ENCODE measurements at regions not wholly inside any gene's neighbourhood (a gene's known extent, or its start where the extent isn't known, plus 50 kb on each side); places are given as distances from the start of the nearest gene placed in this dataset.
"Not testable (repeated sequence)": the region's sequence is repeated elsewhere in the genome, so short reads cannot be mapped to it uniquely, and the experiment has no call there.

DNA sequence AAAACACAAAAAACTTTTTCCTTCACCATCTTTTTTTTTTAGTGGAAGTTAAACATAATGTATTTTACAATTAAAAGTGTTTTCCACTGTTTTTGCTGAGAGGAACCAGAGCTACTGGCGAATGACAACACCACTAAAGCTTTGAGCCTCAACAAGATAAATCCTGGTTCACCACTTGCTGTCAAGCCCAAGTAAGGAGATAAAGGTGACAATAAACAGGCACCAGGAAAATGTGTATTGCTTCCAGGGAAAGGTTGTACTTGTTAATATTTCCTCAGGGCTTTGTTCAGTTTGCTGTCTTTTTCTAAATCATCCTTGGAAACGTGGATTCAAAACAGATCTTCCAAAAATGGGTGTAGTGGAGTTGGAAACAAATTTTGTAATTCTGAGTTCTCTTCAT is 109.9 kb upstream of the ANKRD30A start:
- Histone ChIP-seq H3K4me1 (ENCODE audit: low read depth) (no peaks in the 10 kb centered on the region), H3K4me3 (no peak overlapping the region), H3K36me3 (ENCODE audit: low read depth) (no peaks in the 10 kb centered on the region), H3K9me3 (peaks cover 25% of the 10 kb centered on the region)
- TF ChIP-seq, protein P1, sequence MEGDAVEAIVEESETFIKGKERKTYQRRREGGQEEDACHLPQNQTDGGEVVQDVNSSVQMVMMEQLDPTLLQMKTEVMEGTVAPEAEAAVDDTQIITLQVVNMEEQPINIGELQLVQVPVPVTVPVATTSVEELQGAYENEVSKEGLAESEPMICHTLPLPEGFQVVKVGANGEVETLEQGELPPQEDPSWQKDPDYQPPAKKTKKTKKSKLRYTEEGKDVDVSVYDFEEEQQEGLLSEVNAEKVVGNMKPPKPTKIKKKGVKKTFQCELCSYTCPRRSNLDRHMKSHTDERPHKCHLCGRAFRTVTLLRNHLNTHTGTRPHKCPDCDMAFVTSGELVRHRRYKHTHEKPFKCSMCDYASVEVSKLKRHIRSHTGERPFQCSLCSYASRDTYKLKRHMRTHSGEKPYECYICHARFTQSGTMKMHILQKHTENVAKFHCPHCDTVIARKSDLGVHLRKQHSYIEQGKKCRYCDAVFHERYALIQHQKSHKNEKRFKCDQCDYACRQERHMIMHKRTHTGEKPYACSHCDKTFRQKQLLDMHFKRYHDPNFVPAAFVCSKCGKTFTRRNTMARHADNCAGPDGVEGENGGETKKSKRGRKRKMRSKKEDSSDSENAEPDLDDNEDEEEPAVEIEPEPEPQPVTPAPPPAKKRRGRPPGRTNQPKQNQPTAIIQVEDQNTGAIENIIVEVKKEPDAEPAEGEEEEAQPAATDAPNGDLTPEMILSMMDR (IDR thresholded peaks at IDR 0.05): no peak
- ATAC-seq (no peak), DNase-seq (no peak)
- intact Hi-C loops (cut with DNase I, micrococcal nuclease): no loop called here

DNA sequence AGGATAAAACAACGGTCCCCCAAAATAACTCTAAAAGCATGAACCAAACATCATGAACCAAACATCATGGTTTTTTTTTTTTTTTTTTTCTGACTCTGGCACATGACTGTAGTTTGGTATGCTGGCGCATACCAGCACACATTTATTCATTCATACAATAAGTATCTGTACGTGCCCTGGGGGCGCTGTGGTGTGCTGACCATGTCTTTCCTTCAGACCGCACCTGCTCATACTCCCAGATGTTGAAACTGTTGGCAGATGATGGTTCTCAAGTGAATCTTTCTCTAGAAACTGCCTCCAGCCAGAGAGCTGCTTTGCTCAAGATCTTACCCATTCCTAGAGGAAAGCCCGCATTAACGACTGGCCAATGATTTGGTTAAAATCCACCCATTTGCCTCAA is 114.7 kb upstream of the ANKRD30A start:
- TF ChIP-seq, protein P1 (IDR thresholded peaks at IDR 0.05): no peak
- intact Hi-C loops (cut with DNase I, micrococcal nuclease): no loop called here
- Histone ChIP-seq H3K4me1 (ENCODE audit: low read depth) (no peaks in the 10 kb centered on the region), H3K36me3 (ENCODE audit: low read depth) (no peaks in the 10 kb centered on the region), H3K9me3 (peaks cover 24% of the 10 kb centered on the region), H3K4me3 (no peak overlapping the region)
- ATAC-seq (no peak), DNase-seq (no peak)

DNA sequence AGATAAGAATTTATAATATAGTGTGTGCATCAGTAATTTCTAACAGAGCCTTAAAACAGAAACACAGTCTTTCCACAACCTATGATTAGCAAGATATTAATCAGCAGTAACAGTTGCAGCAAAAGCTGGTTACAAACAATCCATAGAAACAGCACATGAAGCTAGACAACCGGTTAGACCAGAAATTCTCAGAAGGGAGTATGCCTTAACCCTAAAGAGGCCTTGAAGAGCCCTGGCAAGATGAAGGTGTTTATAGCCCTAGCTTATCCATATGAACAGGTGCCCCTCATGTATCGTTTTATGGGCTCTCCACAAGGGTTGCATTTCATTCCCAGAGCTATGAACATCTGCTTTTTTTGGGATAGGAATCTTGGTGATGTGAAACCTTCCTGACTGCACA is 117.1 kb upstream of the ANKRD30A start:
- H3K36me3 ChIP-seq (ENCODE audit: low read depth); ATAC-seq; H3K4me1 ChIP-seq (ENCODE audit: low read depth); H3K4me3 ChIP-seq; intact Hi-C loops (cut with DNase I, micrococcal nuclease); DNase-seq: not testable (repeated sequence)
- peaks cover 26% of the 10 kb centered on the region for H3K9me3 ChIP-seq

DNA sequence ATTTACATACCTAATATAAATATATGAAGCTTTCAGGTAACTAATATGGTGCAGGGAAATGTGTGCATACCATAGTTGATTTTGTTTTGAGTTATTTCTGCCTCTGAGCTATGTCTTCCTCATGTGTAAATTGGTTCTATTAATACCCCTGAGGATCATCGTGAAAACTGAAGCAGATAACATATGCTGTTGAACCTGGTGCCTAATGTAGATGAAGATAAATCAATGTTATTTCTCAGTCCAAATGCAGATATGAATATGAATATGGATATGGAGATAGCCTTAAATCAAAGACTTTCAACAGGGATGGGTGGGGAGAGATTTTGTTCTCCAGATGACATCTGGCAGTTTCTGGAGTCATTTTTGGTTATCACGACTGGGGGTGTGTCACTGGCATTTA is 122.3 kb upstream of the ANKRD30A start:
- H3K9me3 ChIP-seq: peaks cover 39% of the 10 kb centered on the region
- H3K4me1 ChIP-seq (ENCODE audit: low read depth): no peaks in the 10 kb centered on the region
- DNase-seq: no peak
- H3K4me3 ChIP-seq: no peak overlapping the region
- TF ChIP-seq, protein P1 (IDR thresholded peaks at IDR 0.05): no peak
- H3K36me3 ChIP-seq (ENCODE audit: low read depth): no peaks in the 10 kb centered on the region
- no peak for ATAC-seq
- intact Hi-C loops (cut with DNase I, micrococcal nuclease): no loop called here

DNA sequence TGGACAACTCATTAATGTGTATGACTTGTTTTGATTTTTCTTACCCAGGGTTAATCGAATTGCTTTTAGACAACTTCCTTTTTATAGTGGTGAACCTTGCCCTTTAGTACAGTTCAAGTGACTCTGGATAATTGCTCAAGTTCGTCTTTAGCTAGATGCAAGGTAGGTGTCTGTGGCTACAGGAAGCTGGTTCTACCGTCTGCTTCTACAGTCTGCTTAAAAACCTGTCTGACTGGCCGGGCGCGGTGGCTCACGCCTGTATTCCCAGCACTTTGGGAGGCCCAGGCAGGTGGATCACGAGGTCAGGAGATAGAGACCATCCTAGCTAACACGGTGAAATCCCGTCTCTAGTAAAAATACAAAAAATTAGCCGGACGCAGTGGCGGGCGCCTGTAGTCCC is 129.6 kb upstream of the ANKRD30A start:
- intact Hi-C loops (cut with DNase I, micrococcal nuclease); H3K4me3 ChIP-seq; ATAC-seq; DNase-seq; H3K36me3 ChIP-seq (ENCODE audit: low read depth); H3K4me1 ChIP-seq (ENCODE audit: low read depth): not testable (repeated sequence)
- H3K9me3 ChIP-seq: peaks cover 58% of the 10 kb centered on the region

DNA sequence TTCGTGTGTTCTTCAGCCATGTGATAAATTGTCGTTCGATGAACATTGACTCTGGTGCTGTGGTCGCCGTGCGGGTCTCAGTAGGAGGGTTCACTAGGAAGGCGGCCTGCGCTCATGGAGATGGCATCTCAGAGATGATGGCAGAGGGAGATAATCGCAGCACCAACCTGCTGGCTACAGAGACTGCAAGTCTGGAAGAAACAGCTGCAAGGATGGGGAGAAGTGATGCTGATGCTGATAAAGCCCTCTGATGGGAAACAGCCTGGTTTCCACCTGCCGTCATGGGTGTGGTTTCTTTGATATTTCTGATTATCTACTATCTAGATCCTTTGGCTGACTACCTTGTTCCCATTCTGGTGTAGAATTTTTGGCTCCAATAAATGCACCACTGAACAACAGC is 130.5 kb upstream of the ANKRD30A start:
- ATAC-seq (no peak), DNase-seq (no peak)
- TF ChIP-seq, protein P1 (IDR thresholded peaks at IDR 0.05): no peak
- no peaks in the 10 kb centered on the region for H3K36me3 ChIP-seq (ENCODE audit: low read depth)
- H3K9me3 ChIP-seq: peaks cover 61% of the 10 kb centered on the region
- no peaks in the 10 kb centered on the region for H3K4me1 ChIP-seq (ENCODE audit: low read depth)
- intact Hi-C loops (cut with DNase I, micrococcal nuclease): no loop called here
- no peak overlapping the region for H3K4me3 ChIP-seq

DNA sequence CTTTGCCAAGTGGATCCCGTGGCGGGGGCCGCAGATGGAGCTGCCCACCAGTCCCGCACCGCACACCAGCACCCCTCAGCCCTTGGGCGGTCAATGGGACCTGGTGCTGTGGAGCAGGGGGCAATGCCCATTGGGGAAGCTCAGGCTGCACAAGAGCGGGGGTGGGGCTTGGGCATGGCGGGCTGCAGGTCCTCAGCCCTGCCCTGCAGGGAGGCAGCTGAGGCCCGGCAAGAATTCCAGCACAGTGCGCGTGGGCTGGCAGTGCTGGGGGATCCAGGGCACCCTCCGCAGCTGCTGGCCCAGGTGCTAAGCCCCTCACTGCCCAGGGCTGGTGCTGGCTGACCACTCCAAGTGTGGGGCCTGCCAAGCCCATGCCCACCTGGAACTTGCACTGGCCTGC is 136.2 kb upstream of the ANKRD30A start:
- intact Hi-C loops (cut with DNase I, micrococcal nuclease): no loop called here
- ATAC-seq (no peak), DNase-seq (no peak)
- TF ChIP-seq, protein P1 (IDR thresholded peaks at IDR 0.05): no peak
- H3K9me3 ChIP-seq: peaks cover 57% of the 10 kb centered on the region
- H3K4me1 ChIP-seq (ENCODE audit: low read depth): no peaks in the 10 kb centered on the region
- no peaks in the 10 kb centered on the region for H3K36me3 ChIP-seq (ENCODE audit: low read depth)
- H3K4me3 ChIP-seq: no peak overlapping the region
